ENCODE measurements at regions not wholly inside any gene's neighbourhood (a gene's known extent, or its start where the extent isn't known, plus 50 kb on each side); places are given as distances from the start of the nearest gene placed in this dataset.

- no peak for DNase-seq (ENCODE audit: low read depth)
- POLR2A ChIA-PET: no interaction called here
- CTCF ChIA-PET: interaction anchor here (1.0 to 1.3 kb wide), 2 partner anchors 17 to 554 kb away, joined by 3 to 4 read pairs; no protein-coding TSS in a partner anchor
- H3K27me3 ChIP-seq (ENCODE audit: control insufficient read depth, insufficient read depth, low read length): no peaks in the 10 kb centered on the region
- no peaks in the 10 kb centered on the region for H3K36me3 ChIP-seq (ENCODE audit: control insufficient read depth, insufficient read depth, low read length)
- no peak for TF ChIP-seq CTCF (IDR thresholded peaks at IDR 0.05; ENCODE audit: insufficient read depth, low read depth, low read length)
- no peak overlapping the region for H3K4me3 ChIP-seq (ENCODE audit: low read depth, low read length)
Observed at GRCh38 chr3:25038922-25039321, 389.1 kb upstream of the RARB start.

GRCh38 chr3:25040748-25041147, 387.3 kb upstream of the RARB start:
- TF ChIP-seq CTCF (IDR thresholded peaks at IDR 0.05; ENCODE audit: insufficient read depth, low read depth, low read length): no peak
- DNase-seq (ENCODE audit: low read depth): no peak
- ChIA-PET CTCF (interaction anchor here (0.7 to 1.0 kb wide), 2 partner anchors 355 to 553 kb away, joined by 3 read pairs; no protein-coding TSS in a partner anchor), POLR2A (no interaction called here)
- no peaks in the 10 kb centered on the region for H3K27me3 ChIP-seq (ENCODE audit: control insufficient read depth, insufficient read depth, low read length)
- H3K36me3 ChIP-seq (ENCODE audit: control insufficient read depth, insufficient read depth, low read length): no peaks in the 10 kb centered on the region
- no peak overlapping the region for H3K4me3 ChIP-seq (ENCODE audit: low read depth, low read length)

DNA sequence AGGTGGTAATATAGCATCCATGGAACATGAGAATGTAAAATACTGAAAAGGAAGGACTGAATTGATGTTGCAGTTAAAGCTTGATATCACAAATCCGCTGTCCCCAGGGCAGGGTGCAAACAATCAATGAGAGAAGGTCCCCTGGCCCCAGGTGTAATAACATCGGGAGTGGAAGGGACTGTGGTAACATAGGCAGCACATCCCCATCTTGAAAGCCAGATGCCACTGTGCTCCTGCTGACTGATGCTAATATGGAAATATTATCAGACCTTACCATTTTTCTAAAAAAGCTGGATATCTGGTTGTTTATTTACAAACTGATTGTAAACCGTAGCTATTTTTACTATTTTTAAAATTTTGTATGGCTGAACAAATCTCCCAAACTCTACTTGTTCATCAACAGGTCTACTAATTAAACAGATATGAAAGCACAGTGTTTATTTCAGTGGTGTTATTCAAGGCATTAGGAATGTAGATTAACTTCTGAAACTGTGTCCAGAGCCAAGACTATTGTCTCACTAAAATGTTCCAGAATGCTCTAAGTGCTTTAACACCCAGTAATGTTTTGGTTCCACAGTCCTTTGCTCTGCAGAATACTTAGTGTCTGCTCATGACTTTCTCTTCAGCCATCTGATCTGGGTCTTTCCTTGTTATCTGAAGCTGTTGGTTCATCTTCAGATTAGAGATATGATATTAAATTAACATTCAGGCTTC, 386.0 kb upstream of the RARB start:
- no peak for TF ChIP-seq CTCF (IDR thresholded peaks at IDR 0.05; ENCODE audit: insufficient read depth, low read depth, low read length)
- ChIA-PET POLR2A (no interaction called here), CTCF (interaction anchor here (1.2 to 2.0 kb wide), 4 partner anchors 9 to 552 kb away, joined by 3 to 6 read pairs (median 4); no protein-coding TSS in a partner anchor)
- no peak overlapping the region for H3K4me3 ChIP-seq (ENCODE audit: low read depth, low read length)
- DNase-seq (ENCODE audit: low read depth): no peak
- H3K27me3 ChIP-seq (ENCODE audit: control insufficient read depth, insufficient read depth, low read length): no peaks in the 10 kb centered on the region
- H3K36me3 ChIP-seq (ENCODE audit: control insufficient read depth, insufficient read depth, low read length): no peaks in the 10 kb centered on the region

DNA sequence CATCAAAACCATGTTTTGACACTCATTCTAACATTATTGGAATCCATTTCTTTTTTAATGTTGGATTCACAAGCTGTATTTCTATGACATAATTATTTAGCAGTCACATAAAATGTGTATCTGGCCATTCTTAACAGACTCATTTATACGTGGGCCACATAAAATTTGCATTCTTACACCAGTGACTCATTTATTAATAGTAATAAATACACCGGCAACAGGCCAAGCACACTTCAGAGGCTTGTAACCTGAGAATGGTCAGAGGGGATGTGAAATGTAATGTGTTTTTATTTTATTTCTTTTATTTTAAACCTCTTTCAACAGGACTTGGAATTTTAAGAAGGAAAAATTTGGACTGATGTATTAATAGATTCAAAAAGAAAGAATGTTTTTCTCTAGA, 384.9 kb upstream of the RARB start:
- Histone ChIP-seq H3K36me3 (ENCODE audit: control insufficient read depth, insufficient read depth, low read length) (no peaks in the 10 kb centered on the region), H3K27me3 (ENCODE audit: control insufficient read depth, insufficient read depth, low read length) (no peaks in the 10 kb centered on the region), H3K4me3 (ENCODE audit: low read depth, low read length) (no peak overlapping the region)
- CTCF ChIA-PET: interaction anchor here (1.2 to 2.0 kb wide), 3 partner anchors 11 to 551 kb away, joined by 3 to 6 read pairs (median 4); no protein-coding TSS in a partner anchor
- POLR2A ChIA-PET: no interaction called here
- no peak for DNase-seq (ENCODE audit: low read depth)
- no peak for TF ChIP-seq CTCF (IDR thresholded peaks at IDR 0.05; ENCODE audit: insufficient read depth, low read depth, low read length)

GRCh38 chr3:25043749-25044148, 384.3 kb upstream of the RARB start:
- no peak for TF ChIP-seq CTCF (IDR thresholded peaks at IDR 0.05; ENCODE audit: insufficient read depth, low read depth, low read length)
- ChIA-PET POLR2A (no interaction called here), CTCF (no interaction called here)
- Histone ChIP-seq H3K27me3 (ENCODE audit: control insufficient read depth, insufficient read depth, low read length) (no peaks in the 10 kb centered on the region), H3K4me3 (ENCODE audit: low read depth, low read length) (no peak overlapping the region), H3K36me3 (ENCODE audit: control insufficient read depth, insufficient read depth, low read length) (no peaks in the 10 kb centered on the region)
- DNase-seq (ENCODE audit: low read depth): no peak
